Mesenchymal stem cell (in vitro differentiated cells and primary cell): ENCODE measurements at regions not wholly inside any gene's neighbourhood (a gene's known extent, or its start where the extent isn't known, plus 50 kb on each side); places are given as distances from the start of the nearest gene placed in this dataset.

Experiments used
- DNase-seq: peaks from one replicate; pipeline ENCODE4 v3.0.0-alpha.2; 2013
- H2AFZ ChIP-seq: one replicate; pipeline ENCODE4 v1.6.1; 2013; ENCODE audit warnings: low read depth, mild to moderate bottlenecking, control low read depth, inconsistent platforms, low read length, moderate library complexity
- H2AK5ac ChIP-seq: 2 replicates; pipeline ENCODE4 v1.6.1; 2013; ENCODE audit warnings: low read length, moderate library complexity, mild to moderate bottlenecking, inconsistent platforms; ENCODE audit not compliant: severe bottlenecking
- H2BK120ac ChIP-seq: one replicate; pipeline ENCODE4 v1.6.1; 2013; ENCODE audit warnings: low read depth, mild to moderate bottlenecking, inconsistent platforms, low read length, moderate library complexity
- H2BK12ac ChIP-seq, 2 experiments: one replicate each; pipeline ENCODE4 v1.6.1; 2013; ENCODE audit warnings: inconsistent platforms in 2 of 2, low read length in 2 of 2, mild to moderate bottlenecking in 2 of 2, moderate library complexity in 2 of 2, control low read depth in 1 of 2
- H2BK15ac ChIP-seq: one replicate; pipeline ENCODE4 v1.6.1; 2013; ENCODE audit warnings: mild to moderate bottlenecking, low read depth, inconsistent platforms; ENCODE audit not compliant: poor library complexity, severe bottlenecking
- H2BK5ac ChIP-seq: 2 replicates; pipeline ENCODE4 v1.6.1; 2013; ENCODE audit warnings: low read depth, mild to moderate bottlenecking, low read length, control low read depth, inconsistent platforms; ENCODE audit not compliant: poor library complexity, severe bottlenecking
- H3K14ac ChIP-seq, 2 experiments: one replicate each; pipeline ENCODE4 v1.6.1; 2013; ENCODE audit warnings: inconsistent platforms in 2 of 2, low read length in 2 of 2, control low read depth in 1 of 2, mild to moderate bottlenecking in 1 of 2, moderate library complexity in 1 of 2
- H3K18ac ChIP-seq, 2 experiments: one replicate each; pipeline ENCODE4 v1.6.1; 2013; ENCODE audit warnings: inconsistent platforms in 2 of 2, low read length in 2 of 2, control low read depth in 1 of 2, low read depth in 1 of 2, mild to moderate bottlenecking in 1 of 2
- H3K23ac ChIP-seq, 2 experiments: one replicate each; pipeline ENCODE4 v1.6.1; 2013; ENCODE audit warnings: inconsistent platforms in 2 of 2, low read length in 2 of 2, mild to moderate bottlenecking in 2 of 2, moderate library complexity in 2 of 2, control low read depth in 1 of 2
- H3K27ac ChIP-seq: 2 replicates; pipeline ENCODE4 v1.5.1; 2013; ENCODE audit warnings: mild to moderate bottlenecking, moderate library complexity, low read length, control low read depth, inconsistent platforms; ENCODE audit not compliant: poor library complexity, severe bottlenecking
- H3K27me3 ChIP-seq, 2 experiments: 2 replicates each; pipeline versions ENCODE4 v1.6.1 to v1.7.0; 2013; ENCODE audit warnings: low read length in 2 of 2, mild to moderate bottlenecking in 2 of 2, moderate library complexity in 2 of 2, control low read depth in 1 of 2, inconsistent platforms in 1 of 2; ENCODE audit not compliant: control insufficient read depth in 1 of 2, insufficient read depth in 1 of 2
- H3K36me3 ChIP-seq, 2 experiments: 2 replicates each; pipeline versions ENCODE4 v1.6.1 to v1.7.0; 2013; ENCODE audit warnings: low read length in 2 of 2, control low read depth in 1 of 2, inconsistent platforms in 1 of 2, low read depth in 1 of 2, mild to moderate bottlenecking in 1 of 2; ENCODE audit not compliant: insufficient read depth in 2 of 2, control insufficient read depth in 1 of 2
- H3K4ac ChIP-seq, 2 experiments: one replicate each; pipeline ENCODE4 v1.6.1; 2013; ENCODE audit warnings: inconsistent platforms in 2 of 2, low read length in 2 of 2, mild to moderate bottlenecking in 2 of 2, moderate library complexity in 2 of 2, control low read depth in 1 of 2, low read depth in 1 of 2
- H3K4me1 ChIP-seq: 2 replicates; pipeline ENCODE4 v1.6.1; 2013; ENCODE audit warnings: low read depth, low read length, control low read depth; ENCODE audit not compliant: control insufficient read depth, insufficient read depth
- H3K4me2 ChIP-seq: 2 replicates; pipeline ENCODE4 v1.6.1; 2013; ENCODE audit warnings: low read length, mild to moderate bottlenecking, inconsistent platforms; ENCODE audit not compliant: poor library complexity, severe bottlenecking
- H3K4me3 ChIP-seq, 2 experiments: 2 replicates each; pipeline versions ENCODE4 v1.5.1 to v1.7.0; 2013; ENCODE audit warnings: low read length in 2 of 2, mild to moderate bottlenecking in 2 of 2, control low read depth in 1 of 2, low read depth in 1 of 2; ENCODE audit not compliant: insufficient read depth in 1 of 2
- H3K79me1 ChIP-seq: replicated peaks from 2 replicates; pipeline ENCODE4 v1.6.1; 2013; ENCODE audit warnings: mild to moderate bottlenecking, control low read depth, low read length, inconsistent platforms; ENCODE audit not compliant: poor library complexity, severe bottlenecking
- H3K9ac ChIP-seq: 2 replicates; pipeline ENCODE4 v1.7.0; 2013; ENCODE audit warnings: mild to moderate bottlenecking, low read length, moderate library complexity
- H3K9me3 ChIP-seq: 2 replicates; pipeline ENCODE4 v1.7.0; 2013; ENCODE audit warnings: mild to moderate bottlenecking, low read length; ENCODE audit not compliant: control insufficient read depth
- H4K8ac ChIP-seq: one replicate; pipeline ENCODE4 v1.6.1; 2013; ENCODE audit warnings: inconsistent platforms, mild to moderate bottlenecking, low read length, moderate library complexity
- H4K91ac ChIP-seq: one replicate; pipeline ENCODE4 v1.6.1; 2013; ENCODE audit warnings: mild to moderate bottlenecking, low read length, inconsistent platforms
- WGBS: methylation state at CpG from one replicate; pipeline ENCODE4 v1.1.7; 2013; ENCODE audit warnings: mixed read lengths; 5-methylcytosine and 5-hydroxymethylcytosine counted together

DNA sequence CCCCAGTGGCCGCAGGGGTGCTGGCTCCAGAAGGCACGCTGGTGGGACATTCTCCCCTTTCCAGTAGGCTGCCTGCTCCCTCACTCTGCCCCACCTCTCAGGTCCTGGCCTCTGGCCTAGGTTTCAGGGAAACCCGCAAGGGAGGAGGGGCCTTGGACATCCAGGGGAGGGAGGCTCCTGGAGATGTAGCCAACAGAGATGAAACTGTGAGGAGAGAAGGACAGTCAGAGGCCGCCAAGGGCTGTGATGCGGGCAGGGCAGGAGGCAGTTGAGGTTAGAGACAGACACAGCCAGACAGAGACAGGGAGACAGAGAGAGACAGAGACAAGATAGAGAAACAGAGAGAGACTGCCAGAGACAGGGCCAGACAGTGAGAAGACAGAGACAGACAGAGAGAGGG lies 127.7 kb downstream of the UQCRFS1 start:
- Histone ChIP-seq H2BK15ac (no peak overlapping the region), H3K4me3 (no peak overlapping the region), H2BK120ac (no peak overlapping the region), H3K18ac (no peak overlapping the region), H3K9ac (no peak overlapping the region), H3K27me3 (peaks cover 0 to 43% of the 10 kb centered on the region in 2 experiments), H3K9me3 (peaks cover 5% of the 10 kb centered on the region), H2AFZ (no peak overlapping the region), H3K14ac (no peak overlapping the region), H2BK12ac (no peak overlapping the region), H3K27ac (no peak overlapping the region), H3K79me1 (no peaks in the 10 kb centered on the region), H2BK5ac (no peak overlapping the region), H2AK5ac (no peak overlapping the region), H4K91ac (no peak overlapping the region), H3K36me3 (no peaks in the 10 kb centered on the region), H3K23ac (no peak overlapping the region), H4K8ac (no peak overlapping the region), H3K4ac (no peak overlapping the region), H3K4me1 (peaks cover 2% of the 10 kb centered on the region), H3K4me2 (no peak overlapping the region)
- WGBS: 83% methylated on average over 4 of the region's 5 CpGs
- no peak for DNase-seq

DNA sequence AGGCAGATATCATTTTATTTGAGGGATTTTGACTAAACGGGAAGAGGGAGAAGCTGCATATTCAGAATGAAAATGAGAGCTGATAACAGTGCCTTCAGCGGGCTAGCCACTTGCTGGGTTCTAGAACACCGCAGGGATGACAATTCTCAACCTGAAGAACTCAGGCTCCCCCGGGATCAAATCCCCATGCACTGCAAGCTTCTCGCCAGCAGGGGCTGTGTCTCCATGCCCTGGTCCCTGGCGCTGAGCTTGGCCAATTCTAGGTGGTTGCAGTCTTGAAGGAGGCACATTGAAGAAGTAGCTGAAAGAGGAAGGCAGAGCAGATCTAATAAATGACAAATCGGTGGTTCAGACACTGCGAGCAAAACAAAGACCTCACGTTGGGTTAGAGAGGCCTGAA lies 128.7 kb downstream of the UQCRFS1 start:
- no peak overlapping the region for H3K23ac ChIP-seq
- no peak overlapping the region for H3K9ac ChIP-seq
- no peak overlapping the region for H3K18ac ChIP-seq
- no peak overlapping the region for H3K4ac ChIP-seq
- H2BK5ac ChIP-seq: no peak overlapping the region
- peaks cover 2% of the 10 kb centered on the region for H3K4me1 ChIP-seq
- no peak overlapping the region for H3K4me3 ChIP-seq
- H3K79me1 ChIP-seq: no peaks in the 10 kb centered on the region
- H4K91ac ChIP-seq: no peak overlapping the region
- no peak overlapping the region for H2AK5ac ChIP-seq
- no peak overlapping the region for H2BK15ac ChIP-seq
- H2AFZ ChIP-seq: no peak overlapping the region
- H3K27ac ChIP-seq: no peak overlapping the region
- no peak overlapping the region for H2BK12ac ChIP-seq
- no peaks in the 10 kb centered on the region for H3K36me3 ChIP-seq
- 77% methylated on average over 9 of the region's 9 CpGs for WGBS
- DNase-seq: no peak
- H2BK120ac ChIP-seq: no peak overlapping the region
- no peak overlapping the region for H4K8ac ChIP-seq
- H3K27me3 ChIP-seq: peaks cover 0 to 53% of the 10 kb centered on the region in 2 experiments
- no peak overlapping the region for H3K4me2 ChIP-seq
- no peak overlapping the region for H3K14ac ChIP-seq
- no peaks in the 10 kb centered on the region for H3K9me3 ChIP-seq

DNA sequence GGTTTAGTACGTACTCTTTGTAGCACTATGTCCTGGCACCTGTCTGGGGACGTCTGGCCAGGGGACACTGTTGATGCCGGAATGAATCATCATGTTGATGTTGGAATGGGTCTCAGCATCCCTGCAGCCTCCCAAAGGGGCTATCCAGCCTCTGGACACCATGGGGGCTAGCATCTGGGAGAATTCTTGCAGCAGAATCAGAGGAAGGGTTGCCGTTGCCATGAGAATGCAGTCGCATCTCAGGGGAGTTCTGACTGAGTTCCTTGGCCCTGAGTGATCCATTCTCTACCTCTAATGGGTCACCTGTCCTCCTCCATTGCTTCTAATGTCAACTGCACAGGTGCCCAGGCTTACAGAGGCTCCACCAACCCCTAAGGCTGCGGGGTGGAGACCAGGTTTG lies 129.1 kb downstream of the UQCRFS1 start:
- Histone ChIP-seq H3K36me3 (no peaks in the 10 kb centered on the region), H2BK15ac (no peak overlapping the region), H2AK5ac (no peak overlapping the region), H3K27ac (no peak overlapping the region), H3K9ac (no peak overlapping the region), H3K14ac (no peak overlapping the region), H2BK5ac (no peak overlapping the region), H3K79me1 (no peaks in the 10 kb centered on the region), H4K8ac (no peak overlapping the region), H2BK120ac (no peak overlapping the region), H2AFZ (no peak overlapping the region), H3K27me3 (peaks cover 0 to 53% of the 10 kb centered on the region in 2 experiments), H3K4me1 (peaks cover 2% of the 10 kb centered on the region), H3K4me2 (no peak overlapping the region), H3K4ac (no peak overlapping the region), H4K91ac (no peak overlapping the region), H3K18ac (no peak overlapping the region), H3K4me3 (no peak overlapping the region), H2BK12ac (no peak overlapping the region), H3K9me3 (no peaks in the 10 kb centered on the region), H3K23ac (no peak overlapping the region)
- 79% methylated on average over 6 of the region's 6 CpGs for WGBS
- DNase-seq: no peak

DNA sequence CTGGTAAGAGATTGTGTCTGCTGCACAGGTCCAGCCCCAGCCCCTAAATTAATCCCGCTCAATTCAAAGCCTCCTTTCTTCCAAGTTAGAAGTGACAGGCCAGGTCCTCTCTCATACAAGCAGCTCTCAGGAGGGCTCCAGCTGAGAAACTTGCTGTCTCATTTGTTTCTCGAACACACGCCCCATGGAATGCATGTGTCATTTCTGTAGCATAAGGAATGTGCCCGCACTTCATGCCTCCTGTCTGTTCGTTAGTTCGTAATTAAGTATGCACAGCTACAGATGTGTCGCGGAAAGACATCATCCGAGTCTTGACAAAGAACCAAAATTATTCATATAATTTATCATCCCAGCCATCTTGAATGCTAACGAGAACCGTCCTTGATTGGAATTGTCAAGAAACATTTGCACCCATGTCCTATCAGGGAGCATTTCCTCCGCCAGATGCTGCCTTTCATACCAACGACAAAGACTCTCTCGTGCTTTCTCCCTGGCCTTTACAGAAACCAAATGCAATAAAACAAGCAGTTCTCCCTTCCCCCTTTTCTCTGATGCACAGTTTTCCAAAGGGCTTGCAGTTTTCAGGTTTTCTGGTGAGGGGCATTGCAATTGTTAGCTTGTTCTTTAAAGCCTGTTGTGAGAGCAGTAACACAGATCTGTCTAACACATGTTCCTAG lies 133.5 kb downstream of the UQCRFS1 start:
- Histone ChIP-seq H3K4me3 (no peak overlapping the region), H3K23ac (no peak overlapping the region), H3K4me1 (no peaks in the 10 kb centered on the region), H3K27me3 (peaks cover 0 to 34% of the 10 kb centered on the region in 2 experiments), H2BK15ac (no peak overlapping the region), H3K18ac (no peak overlapping the region), H3K14ac (no peak overlapping the region), H3K9me3 (no peaks in the 10 kb centered on the region), H3K36me3 (no peaks in the 10 kb centered on the region), H2BK5ac (no peak overlapping the region), H3K27ac (no peak overlapping the region), H2AFZ (no peak overlapping the region), H2AK5ac (no peak overlapping the region), H3K79me1 (no peaks in the 10 kb centered on the region), H3K9ac (no peak overlapping the region), H2BK12ac (no peak overlapping the region), H4K8ac (no peak overlapping the region), H3K4me2 (no peak overlapping the region), H4K91ac (no peak overlapping the region), H3K4ac (no peak overlapping the region), H2BK120ac (no peak overlapping the region)
- 76% methylated on average over 13 of the region's 14 CpGs for WGBS
- DNase-seq: no peak
